Mesenchymal stem cell (in vitro differentiated cells and primary cell): ENCODE measurements at regions not wholly inside any gene's neighbourhood (a gene's known extent, or its start where the extent isn't known, plus 50 kb on each side); places are given as distances from the start of the nearest gene placed in this dataset.
"Not testable (repeated sequence)": the region's sequence is repeated elsewhere in the genome, so short reads cannot be mapped to it uniquely, and the experiment has no call there.

Source experiments
- DNase-seq: peaks from one replicate; pipeline ENCODE4 v3.0.0-alpha.2; 2013
- H2AFZ ChIP-seq: one replicate; pipeline ENCODE4 v1.6.1; 2013; ENCODE audit warnings: low read depth, mild to moderate bottlenecking, control low read depth, inconsistent platforms, low read length, moderate library complexity
- H2AK5ac ChIP-seq: 2 replicates; pipeline ENCODE4 v1.6.1; 2013; ENCODE audit warnings: low read length, moderate library complexity, mild to moderate bottlenecking, inconsistent platforms; ENCODE audit not compliant: severe bottlenecking
- H2BK120ac ChIP-seq: one replicate; pipeline ENCODE4 v1.6.1; 2013; ENCODE audit warnings: low read depth, mild to moderate bottlenecking, inconsistent platforms, low read length, moderate library complexity
- H2BK12ac ChIP-seq, 2 experiments: one replicate each; pipeline ENCODE4 v1.6.1; 2013; ENCODE audit warnings: inconsistent platforms in 2 of 2, low read length in 2 of 2, mild to moderate bottlenecking in 2 of 2, moderate library complexity in 2 of 2, control low read depth in 1 of 2
- H2BK15ac ChIP-seq: one replicate; pipeline ENCODE4 v1.6.1; 2013; ENCODE audit warnings: mild to moderate bottlenecking, low read depth, inconsistent platforms; ENCODE audit not compliant: poor library complexity, severe bottlenecking
- H2BK5ac ChIP-seq: 2 replicates; pipeline ENCODE4 v1.6.1; 2013; ENCODE audit warnings: low read depth, mild to moderate bottlenecking, low read length, control low read depth, inconsistent platforms; ENCODE audit not compliant: poor library complexity, severe bottlenecking
- H3K14ac ChIP-seq, 2 experiments: one replicate each; pipeline ENCODE4 v1.6.1; 2013; ENCODE audit warnings: inconsistent platforms in 2 of 2, low read length in 2 of 2, control low read depth in 1 of 2, mild to moderate bottlenecking in 1 of 2, moderate library complexity in 1 of 2
- H3K18ac ChIP-seq, 2 experiments: one replicate each; pipeline ENCODE4 v1.6.1; 2013; ENCODE audit warnings: inconsistent platforms in 2 of 2, low read length in 2 of 2, control low read depth in 1 of 2, low read depth in 1 of 2, mild to moderate bottlenecking in 1 of 2
- H3K23ac ChIP-seq, 2 experiments: one replicate each; pipeline ENCODE4 v1.6.1; 2013; ENCODE audit warnings: inconsistent platforms in 2 of 2, low read length in 2 of 2, mild to moderate bottlenecking in 2 of 2, moderate library complexity in 2 of 2, control low read depth in 1 of 2
- H3K27ac ChIP-seq: 2 replicates; pipeline ENCODE4 v1.5.1; 2013; ENCODE audit warnings: mild to moderate bottlenecking, moderate library complexity, low read length, control low read depth, inconsistent platforms; ENCODE audit not compliant: poor library complexity, severe bottlenecking
- H3K27me3 ChIP-seq, 2 experiments: 2 replicates each; pipeline versions ENCODE4 v1.6.1 to v1.7.0; 2013; ENCODE audit warnings: low read length in 2 of 2, mild to moderate bottlenecking in 2 of 2, moderate library complexity in 2 of 2, control low read depth in 1 of 2, inconsistent platforms in 1 of 2; ENCODE audit not compliant: control insufficient read depth in 1 of 2, insufficient read depth in 1 of 2
- H3K36me3 ChIP-seq, 2 experiments: 2 replicates each; pipeline versions ENCODE4 v1.6.1 to v1.7.0; 2013; ENCODE audit warnings: low read length in 2 of 2, control low read depth in 1 of 2, inconsistent platforms in 1 of 2, low read depth in 1 of 2, mild to moderate bottlenecking in 1 of 2; ENCODE audit not compliant: insufficient read depth in 2 of 2, control insufficient read depth in 1 of 2
- H3K4ac ChIP-seq, 2 experiments: one replicate each; pipeline ENCODE4 v1.6.1; 2013; ENCODE audit warnings: inconsistent platforms in 2 of 2, low read length in 2 of 2, mild to moderate bottlenecking in 2 of 2, moderate library complexity in 2 of 2, control low read depth in 1 of 2, low read depth in 1 of 2
- H3K4me1 ChIP-seq: 2 replicates; pipeline ENCODE4 v1.6.1; 2013; ENCODE audit warnings: low read depth, low read length, control low read depth; ENCODE audit not compliant: control insufficient read depth, insufficient read depth
- H3K4me2 ChIP-seq: 2 replicates; pipeline ENCODE4 v1.6.1; 2013; ENCODE audit warnings: low read length, mild to moderate bottlenecking, inconsistent platforms; ENCODE audit not compliant: poor library complexity, severe bottlenecking
- H3K4me3 ChIP-seq, 2 experiments: 2 replicates each; pipeline versions ENCODE4 v1.5.1 to v1.7.0; 2013; ENCODE audit warnings: low read length in 2 of 2, mild to moderate bottlenecking in 2 of 2, control low read depth in 1 of 2, low read depth in 1 of 2; ENCODE audit not compliant: insufficient read depth in 1 of 2
- H3K79me1 ChIP-seq: replicated peaks from 2 replicates; pipeline ENCODE4 v1.6.1; 2013; ENCODE audit warnings: mild to moderate bottlenecking, control low read depth, low read length, inconsistent platforms; ENCODE audit not compliant: poor library complexity, severe bottlenecking
- H3K9ac ChIP-seq: 2 replicates; pipeline ENCODE4 v1.7.0; 2013; ENCODE audit warnings: mild to moderate bottlenecking, low read length, moderate library complexity
- H3K9me3 ChIP-seq: 2 replicates; pipeline ENCODE4 v1.7.0; 2013; ENCODE audit warnings: mild to moderate bottlenecking, low read length; ENCODE audit not compliant: control insufficient read depth
- H4K8ac ChIP-seq: one replicate; pipeline ENCODE4 v1.6.1; 2013; ENCODE audit warnings: inconsistent platforms, mild to moderate bottlenecking, low read length, moderate library complexity
- H4K91ac ChIP-seq: one replicate; pipeline ENCODE4 v1.6.1; 2013; ENCODE audit warnings: mild to moderate bottlenecking, low read length, inconsistent platforms
- WGBS: methylation state at CpG from one replicate; pipeline ENCODE4 v1.1.7; 2013; ENCODE audit warnings: mixed read lengths; 5-methylcytosine and 5-hydroxymethylcytosine counted together

- Histone ChIP-seq H2AK5ac (no peak overlapping the region), H4K91ac (no peak overlapping the region)
These were observed 520.3 kb downstream of the DTWD2 start for GRCh38 chr5:118468085-118468484.

GRCh38 chr5:118467103-118467502 lies 521.2 kb downstream of the DTWD2 start:
- H2AK5ac ChIP-seq = no peak overlapping the region
- H3K9ac ChIP-seq = no peak overlapping the region
- H3K23ac ChIP-seq = no peak overlapping the region
- DNase-seq = no peak
- H3K4me3 ChIP-seq = no peak overlapping the region
- no peak overlapping the region for H2BK120ac ChIP-seq
- no peak overlapping the region for H3K18ac ChIP-seq
- no peaks in the 10 kb centered on the region for H3K9me3 ChIP-seq
- no peaks in the 10 kb centered on the region for H3K4me1 ChIP-seq
- no peaks in the 10 kb centered on the region for H3K79me1 ChIP-seq
- H2BK12ac ChIP-seq = no peak overlapping the region
- no peak overlapping the region for H3K27ac ChIP-seq
- H2BK5ac ChIP-seq = no peak overlapping the region
- WGBS = 89% methylated on average over 3 of the region's 3 CpGs
- H3K4me2 ChIP-seq = no peak overlapping the region
- H4K8ac ChIP-seq = no peak overlapping the region
- no peak overlapping the region for H2BK15ac ChIP-seq
- H2AFZ ChIP-seq = no peak overlapping the region
- H3K4ac ChIP-seq = no peak overlapping the region
- no peaks in the 10 kb centered on the region for H3K27me3 ChIP-seq
- no peak overlapping the region for H3K14ac ChIP-seq
- no peak overlapping the region for H4K91ac ChIP-seq
- no peaks in the 10 kb centered on the region for H3K36me3 ChIP-seq

More at GRCh38 chr5:118468085-118468484, 520.3 kb downstream of the DTWD2 start:
- Histone ChIP-seq H3K23ac (no peak overlapping the region), H3K9ac (no peak overlapping the region), H3K14ac (no peak overlapping the region), H3K4me2 (no peak overlapping the region), H2BK120ac (no peak overlapping the region), H3K9me3 (no peaks in the 10 kb centered on the region), H3K79me1 (no peaks in the 10 kb centered on the region), H3K36me3 (no peaks in the 10 kb centered on the region), H2AFZ (no peak overlapping the region), H2BK15ac (no peak overlapping the region), H3K27ac (no peak overlapping the region), H2BK12ac (no peak overlapping the region), H3K27me3 (no peaks in the 10 kb centered on the region), H3K4me1 (no peaks in the 10 kb centered on the region), H3K4me3 (no peak overlapping the region), H3K4ac (no peak overlapping the region), H2BK5ac (no peak overlapping the region), H3K18ac (no peak overlapping the region), H4K8ac (no peak overlapping the region)
- DNase-seq = no peak

- Histone ChIP-seq H3K36me3 (no peaks in the 10 kb centered on the region), H3K23ac (no peak overlapping the region), H2BK120ac (no peak overlapping the region), H3K14ac (no peak overlapping the region), H3K27me3 (no peaks in the 10 kb centered on the region), H2AK5ac (no peak overlapping the region), H2BK5ac (no peak overlapping the region), H2AFZ (no peak overlapping the region), H3K27ac (no peak overlapping the region), H3K79me1 (no peaks in the 10 kb centered on the region), H3K18ac (no peak overlapping the region), H4K8ac (no peak overlapping the region), H4K91ac (no peak overlapping the region), H2BK12ac (no peak overlapping the region), H3K4me1 (no peaks in the 10 kb centered on the region), H2BK15ac (no peak overlapping the region), H3K4me3 (no peak overlapping the region), H3K4me2 (no peak overlapping the region), H3K9me3 (no peaks in the 10 kb centered on the region), H3K4ac (no peak overlapping the region), H3K9ac (no peak overlapping the region)
- WGBS = 73% methylated on average over 3 of the region's 5 CpGs
- DNase-seq = no peak
These were observed 521.9 kb downstream of the DTWD2 start for GRCh38 chr5:118466418-118466817.

- H2BK12ac ChIP-seq, H3K36me3 ChIP-seq, DNase-seq, H3K9me3 ChIP-seq, H3K4me1 ChIP-seq, H3K14ac ChIP-seq, H2BK120ac ChIP-seq, H2AK5ac ChIP-seq, H3K9ac ChIP-seq, H3K27me3 ChIP-seq, H4K8ac ChIP-seq, H2AFZ ChIP-seq, H3K23ac ChIP-seq, H3K18ac ChIP-seq, H3K27ac ChIP-seq, H4K91ac ChIP-seq, H3K4me2 ChIP-seq, H2BK5ac ChIP-seq, H3K79me1 ChIP-seq, H2BK15ac ChIP-seq, H3K4ac ChIP-seq, H3K4me3 ChIP-seq: not testable (repeated sequence)
- WGBS = no CpG with 5 or more reads among the region's 2 CpGs
These were observed 526.1 kb downstream of the DTWD2 start for GRCh38 chr5:118462276-118462675.
